CD4-positive, alpha-beta T cell treated with Interleukin-6 at 100 ng/mL for 8 hours (primary cell): ENCODE measurements at regions not wholly inside any gene's neighbourhood (a gene's known extent, or its start where the extent isn't known, plus 50 kb on each side); places are given as distances from the start of the nearest gene placed in this dataset.

Source experiments
- DNase-seq: peaks from one replicate; pipeline ENCODE4 v3.0.0-alpha.2; 2020; ENCODE audit warnings: mixed read lengths, low spot score

GRCh38 chr16:86917471-86918365 lies 339.4 kb downstream of the FOXL1 start:
- no peak for DNase-seq

GRCh38 chr16:86918637-86919036 lies 340.3 kb downstream of the FOXL1 start:
- no peak for DNase-seq

- DNase-seq = no peak
These were observed 340.7 kb downstream of the FOXL1 start for GRCh38 chr16:86919078-86919477.

- DNase-seq = no peak
These were observed 341.4 kb downstream of the FOXL1 start for GRCh38 chr16:86919578-86920305.

GRCh38 chr16:86921289-86921688 lies 342.9 kb downstream of the FOXL1 start:
- DNase-seq = no peak

GRCh38 chr16:86922311-86922710 lies 344.0 kb downstream of the FOXL1 start:
- no peak for DNase-seq

- no peak for DNase-seq
These were observed 345.3 kb downstream of the FOXL1 start for GRCh38 chr16:86923656-86924055.

- no peak for DNase-seq
These were observed 346.2 kb downstream of the FOXL1 start for GRCh38 chr16:86924537-86924936.

- DNase-seq = no peak
These were observed 346.9 kb downstream of the FOXL1 start for GRCh38 chr16:86925067-86925791.

GRCh38 chr16:86926181-86927094 lies 348.1 kb downstream of the FOXL1 start:
- DNase-seq = no peak

- no peak for DNase-seq
These were observed 349.4 kb downstream of the FOXL1 start for GRCh38 chr16:86927699-86928098.

GRCh38 chr16:86928523-86929011 lies 350.2 kb downstream of the FOXL1 start:
- DNase-seq = no peak

- no peak for DNase-seq
These were observed 350.9 kb downstream of the FOXL1 start for GRCh38 chr16:86929057-86929871.

- no peak for DNase-seq
These were observed 351.7 kb downstream of the FOXL1 start for GRCh38 chr16:86930001-86930400.

GRCh38 chr16:86930663-86931373 lies 352.5 kb downstream of the FOXL1 start:
- DNase-seq = no peak

GRCh38 chr16:86931410-86931941 lies 353.1 kb downstream of the FOXL1 start:
- no peak for DNase-seq

GRCh38 chr16:86932130-86932982 lies 354.0 kb downstream of the FOXL1 start:
- DNase-seq = no peak

GRCh38 chr16:86934581-86935375 lies 356.4 kb downstream of the FOXL1 start:
- no peak for DNase-seq
